Activated CD4-positive, alpha-beta memory T cell treated with anti-CD3 and anti-CD28 coated beads for 36 hours (primary cell): ENCODE measurements at regions not wholly inside any gene's neighbourhood (a gene's known extent, or its start where the extent isn't known, plus 50 kb on each side); places are given as distances from the start of the nearest gene placed in this dataset.

Experiments used
- CTCF ChIA-PET: fragments of 350-600 bp; sonication (Branson Sonifier 250); formaldehyde crosslinking; loops from one replicate; lab custom pipeline; 2021; ENCODE audit warnings: antibody characterized with exemption, inconsistent platforms; lab: Charles Lee
- POLR2A ChIA-PET: fragments of 350-600 bp; sonication (Branson Sonifier 250); formaldehyde crosslinking; loops from one replicate; lab custom pipeline; 2021; ENCODE audit warnings: antibody characterized with exemption; lab: Charles Lee
- DNase-seq: peaks from one replicate; pipeline ENCODE4 v3.0.0-alpha.2; 2020
- H3K27ac Mint-ChIP-seq: one replicate; pipeline ENCODE4 v1.8.0; 2021; ENCODE audit warnings: mixed read lengths
- H3K27me3 Mint-ChIP-seq: one replicate; pipeline ENCODE4 v1.8.0; 2021; ENCODE audit warnings: mixed read lengths
- H3K36me3 Mint-ChIP-seq: one replicate; pipeline ENCODE4 v1.8.0; 2021; ENCODE audit warnings: mixed read lengths
- H3K4me1 Mint-ChIP-seq: one replicate; pipeline ENCODE4 v1.8.0; 2021; ENCODE audit warnings: low read depth, mixed read lengths
- H3K4me3 Mint-ChIP-seq: one replicate; pipeline ENCODE4 v1.8.0; 2021; ENCODE audit warnings: mild to moderate bottlenecking, mixed read lengths
- H3K9me3 Mint-ChIP-seq: one replicate; pipeline ENCODE4 v1.8.0; 2021; ENCODE audit warnings: mixed read lengths
- intact Hi-C: fragments of 100-400 bp; cut with micrococcal nuclease; formaldehyde crosslinking; loops from one replicate; pipeline ENCODE4 v1.15.1; 2023

DNA sequence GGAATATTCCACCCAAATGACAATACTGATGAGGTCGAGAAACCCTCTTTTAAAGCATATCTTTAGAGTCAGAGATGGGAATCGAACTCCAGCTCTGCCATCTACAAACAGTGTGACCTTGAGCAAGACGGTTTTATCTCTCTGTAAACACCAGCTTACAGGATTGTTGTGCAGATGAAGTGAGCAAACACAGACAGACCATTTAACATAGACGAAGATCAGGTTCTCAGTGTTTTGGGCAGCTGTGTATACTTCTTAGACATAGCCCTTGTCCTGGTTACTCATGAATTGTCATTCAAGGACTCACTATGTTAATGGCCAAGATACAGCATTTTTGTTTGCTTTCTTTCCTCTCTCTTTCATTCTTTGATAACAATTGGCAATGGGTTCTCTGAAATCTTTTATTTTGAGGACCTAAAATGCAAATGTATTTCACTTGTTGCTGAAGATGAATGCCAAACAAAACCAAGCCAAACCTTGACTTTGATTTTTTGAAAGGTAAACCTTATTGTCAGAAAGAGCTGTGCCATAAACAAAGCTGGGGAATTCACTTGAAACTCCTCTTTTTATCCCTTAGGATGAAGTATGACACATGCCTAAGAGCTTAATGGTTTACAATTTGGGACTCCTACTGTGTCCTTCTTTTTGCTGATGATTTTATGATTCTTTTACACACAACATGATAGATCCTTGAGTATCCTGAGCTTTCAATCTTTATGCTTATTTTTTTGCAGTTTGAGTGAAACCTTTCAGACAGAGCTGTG lies 250.0 kb upstream of the PDZRN3 start:
- intact Hi-C loops: no loop called here
- POLR2A ChIA-PET: no interaction called here
- peaks cover 10% of the 10 kb centered on the region for H3K9me3 Mint-ChIP-seq

DNA sequence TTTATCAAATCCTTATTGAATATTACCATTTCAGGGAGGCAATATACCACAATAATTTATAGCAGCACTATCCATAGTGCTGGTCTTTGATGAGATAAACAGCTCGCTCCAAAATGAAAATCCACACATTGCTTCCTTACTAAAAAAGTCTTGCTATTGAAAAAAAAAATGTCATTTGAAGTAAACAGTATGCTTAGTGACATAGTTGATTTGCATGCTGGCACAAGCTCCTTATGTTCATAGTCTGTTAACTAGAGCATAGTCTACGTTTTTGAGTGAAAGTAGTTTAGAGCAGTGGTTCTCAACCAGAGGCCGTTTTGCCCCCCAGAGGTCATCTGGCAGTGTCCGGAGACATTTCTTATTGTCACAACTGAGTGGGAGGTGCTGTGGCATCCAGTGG lies 249.4 kb upstream of the PDZRN3 start:
- Mint-ChIP-seq H3K36me3 (no peaks in the 10 kb centered on the region), H3K4me3 (no peak overlapping the region), H3K4me1 (no peaks in the 10 kb centered on the region), H3K9me3 (peaks cover 11% of the 10 kb centered on the region), H3K27me3 (no peaks in the 10 kb centered on the region), H3K27ac (no peak overlapping the region)
- POLR2A ChIA-PET: no interaction called here
- DNase-seq: no peak
- intact Hi-C loops: no loop called here
- CTCF ChIA-PET: no interaction called here

More for the DNA sequence above, 250.0 kb upstream of the PDZRN3 start:
- CTCF ChIA-PET: no interaction called here
- H3K27me3 Mint-ChIP-seq: no peaks in the 10 kb centered on the region
- no peaks in the 10 kb centered on the region for H3K36me3 Mint-ChIP-seq
- H3K27ac Mint-ChIP-seq: no peak overlapping the region
- H3K4me3 Mint-ChIP-seq: no peak overlapping the region
- DNase-seq: no peak
- H3K4me1 Mint-ChIP-seq: no peaks in the 10 kb centered on the region

DNA sequence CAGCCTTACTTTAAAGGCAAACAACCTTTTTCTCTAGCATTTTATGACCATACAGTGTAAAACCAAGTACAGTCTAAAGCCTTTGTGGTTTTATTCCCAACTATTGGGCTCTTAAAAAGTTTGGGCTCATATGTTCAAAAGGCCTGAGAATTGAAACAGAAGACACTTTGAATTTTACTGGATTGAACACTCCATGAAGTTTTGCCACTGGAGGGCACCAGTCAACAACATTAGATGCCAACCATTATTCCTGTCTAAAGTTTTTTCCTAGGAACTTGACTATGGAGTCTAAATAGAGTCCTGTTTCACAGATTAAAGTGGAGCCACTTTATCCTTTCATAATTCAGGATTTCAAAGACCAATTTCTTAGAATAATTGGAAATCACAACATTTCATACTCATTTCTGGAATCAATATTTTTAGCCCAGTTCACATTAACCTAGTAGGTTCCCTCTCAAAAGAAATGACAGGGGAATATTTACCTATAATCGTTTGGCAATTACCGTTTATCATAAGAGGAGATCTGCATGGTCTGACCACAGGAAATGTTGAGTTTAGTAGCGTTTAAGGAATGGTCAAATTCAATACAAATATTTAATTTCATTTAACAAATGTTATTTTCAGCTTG lies 244.1 kb upstream of the PDZRN3 start:
- Mint-ChIP-seq H3K4me1 (no peaks in the 10 kb centered on the region), H3K9me3 (peaks cover 6% of the 10 kb centered on the region), H3K27me3 (no peaks in the 10 kb centered on the region), H3K27ac (no peak overlapping the region), H3K36me3 (no peaks in the 10 kb centered on the region), H3K4me3 (no peak overlapping the region)
- ChIA-PET POLR2A (no interaction called here), CTCF (no interaction called here)
- no peak for DNase-seq
- intact Hi-C loops: no loop called here

DNA sequence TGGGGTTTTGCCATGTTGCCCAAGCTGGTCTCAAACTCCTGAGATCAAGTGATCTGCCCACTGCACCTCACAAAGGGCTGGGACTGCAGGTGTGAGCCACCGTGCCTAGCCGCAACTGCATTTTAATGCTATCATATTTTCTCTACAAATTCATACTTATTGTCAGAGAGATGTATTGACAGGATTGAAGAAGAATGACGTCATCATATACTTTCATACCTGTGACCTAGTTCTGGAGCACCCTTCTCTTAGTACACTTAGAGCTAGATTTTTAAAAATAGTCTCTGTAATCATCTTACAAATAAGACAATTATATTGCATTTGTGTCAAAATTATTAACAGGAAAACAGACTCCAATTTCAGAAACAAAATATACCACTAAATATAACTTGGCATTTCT lies 242.8 kb upstream of the PDZRN3 start:
- Mint-ChIP-seq H3K27me3 (no peaks in the 10 kb centered on the region), H3K36me3 (no peaks in the 10 kb centered on the region), H3K4me3 (no peak overlapping the region), H3K27ac (no peak overlapping the region), H3K4me1 (no peaks in the 10 kb centered on the region), H3K9me3 (peaks cover 6% of the 10 kb centered on the region)
- intact Hi-C loops: no loop called here
- POLR2A ChIA-PET: no interaction called here
- CTCF ChIA-PET: no interaction called here
- no peak for DNase-seq

DNA sequence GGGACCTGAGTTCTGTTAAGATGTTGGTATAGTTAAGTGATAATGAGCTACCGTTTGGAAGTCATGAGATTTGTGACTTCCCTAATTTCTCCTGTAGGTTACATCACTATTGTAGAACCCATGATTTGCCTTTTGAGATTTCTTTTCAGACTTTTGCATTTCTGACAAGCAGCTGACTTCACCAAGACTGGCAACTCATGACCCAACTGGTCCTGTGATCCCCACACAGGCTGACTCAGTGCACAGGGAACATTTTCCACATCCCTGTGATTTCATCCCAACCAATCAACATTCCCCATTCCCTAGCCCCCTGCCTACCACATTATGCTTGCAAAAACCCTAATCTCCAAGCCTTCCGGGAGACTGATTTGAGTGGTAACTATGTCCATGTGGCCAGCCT lies 242.1 kb upstream of the PDZRN3 start:
- Mint-ChIP-seq H3K27me3 (no peaks in the 10 kb centered on the region), H3K27ac (no peak overlapping the region), H3K4me1 (no peaks in the 10 kb centered on the region), H3K36me3 (no peaks in the 10 kb centered on the region), H3K4me3 (no peak overlapping the region), H3K9me3 (peaks cover 4% of the 10 kb centered on the region)
- intact Hi-C loops: no loop called here
- ChIA-PET POLR2A (no interaction called here), CTCF (no interaction called here)
- DNase-seq: no peak

DNA sequence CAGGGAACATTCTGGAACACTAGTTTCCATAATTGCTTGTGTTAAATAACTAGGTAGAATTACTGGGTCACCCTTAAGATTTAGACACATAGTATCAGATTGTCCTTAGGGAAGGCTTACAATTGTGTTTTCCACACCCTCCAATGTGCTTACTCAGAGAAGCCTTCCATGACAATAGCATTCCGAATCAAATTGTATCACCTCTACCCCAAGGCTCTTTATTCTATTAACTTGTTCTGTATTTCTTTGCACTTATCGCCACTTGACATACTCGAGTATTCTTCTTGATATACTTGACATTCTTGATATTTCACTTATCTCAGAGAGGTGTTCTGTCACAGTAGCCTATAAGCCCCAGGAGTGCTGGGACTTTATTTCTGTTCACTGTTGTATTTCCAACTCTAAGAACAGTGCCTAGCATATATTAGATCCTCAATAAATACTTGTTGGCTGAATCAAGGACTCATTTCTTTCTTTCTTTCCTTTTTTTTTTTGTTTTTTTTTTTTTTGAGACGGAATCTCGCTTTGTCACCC lies 238.9 kb upstream of the PDZRN3 start:
- intact Hi-C loops: no loop called here
- DNase-seq: no peak
- H3K9me3 Mint-ChIP-seq: peaks cover 5% of the 10 kb centered on the region
- CTCF ChIA-PET: no interaction called here
- H3K4me1 Mint-ChIP-seq: no peaks in the 10 kb centered on the region
- no peak overlapping the region for H3K4me3 Mint-ChIP-seq
- H3K27ac Mint-ChIP-seq: no peak overlapping the region
- H3K36me3 Mint-ChIP-seq: no peaks in the 10 kb centered on the region
- POLR2A ChIA-PET: no interaction called here
- no peaks in the 10 kb centered on the region for H3K27me3 Mint-ChIP-seq

DNA sequence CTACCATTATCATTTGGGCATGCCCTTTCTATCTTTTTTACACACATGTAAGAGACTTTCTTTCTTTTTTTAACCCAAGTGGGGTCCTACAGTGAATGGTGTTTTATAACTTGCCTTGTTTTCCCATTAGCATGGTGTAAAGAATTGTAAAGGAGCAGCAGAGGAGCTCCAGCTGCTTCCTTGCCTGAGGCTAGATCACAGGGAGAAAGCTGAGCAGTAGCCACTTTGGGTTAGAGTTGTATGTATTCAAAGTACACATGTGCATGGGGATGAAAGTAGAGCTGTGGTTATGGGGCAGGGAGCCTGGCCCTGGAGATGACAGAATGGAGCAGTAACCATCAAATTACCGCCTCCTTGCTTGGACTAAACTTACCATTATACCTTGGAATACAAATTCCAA lies 231.1 kb upstream of the PDZRN3 start:
- ChIA-PET CTCF (no interaction called here), POLR2A (no interaction called here)
- Mint-ChIP-seq H3K27me3 (no peaks in the 10 kb centered on the region), H3K4me3 (no peak overlapping the region), H3K27ac (no peak overlapping the region), H3K36me3 (no peaks in the 10 kb centered on the region), H3K9me3 (no peaks in the 10 kb centered on the region), H3K4me1 (no peaks in the 10 kb centered on the region)
- no peak for DNase-seq
- intact Hi-C loops: no loop called here

DNA sequence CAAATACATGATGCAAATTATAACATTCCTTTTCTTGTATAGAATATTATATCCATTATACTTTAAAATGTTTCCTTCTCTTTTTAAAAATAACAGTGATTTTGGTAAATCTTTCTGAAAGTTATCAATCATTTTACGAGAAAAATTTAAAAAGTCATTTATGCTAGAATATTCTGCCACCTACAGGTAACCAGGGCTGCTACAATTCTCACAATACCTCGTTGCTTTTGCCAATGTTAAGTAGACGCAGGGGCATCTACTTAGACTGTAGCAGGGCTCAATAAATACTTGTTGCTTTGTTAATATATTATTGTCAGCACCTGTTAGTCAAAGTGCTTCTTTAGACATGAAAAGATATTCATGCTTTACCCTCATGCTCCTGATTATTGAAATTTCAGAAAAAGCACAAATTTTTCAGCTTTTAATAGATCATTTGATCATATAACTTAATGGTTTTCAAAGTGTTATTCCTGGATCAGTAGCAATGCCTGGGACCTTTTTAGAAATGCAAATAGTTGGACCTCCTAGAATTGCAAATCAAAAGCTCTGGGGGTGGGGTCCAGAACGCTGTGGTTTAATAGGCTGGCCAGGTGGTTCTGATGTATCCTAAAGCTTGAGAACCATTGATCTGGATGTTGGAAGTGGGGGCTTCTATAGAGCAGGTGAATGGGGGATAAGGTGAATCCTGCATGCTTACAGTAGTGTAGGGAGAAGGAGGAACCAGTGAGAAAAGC lies 223.6 kb upstream of the PDZRN3 start:
- Mint-ChIP-seq H3K36me3 (no peaks in the 10 kb centered on the region), H3K4me3 (no peak overlapping the region), H3K27ac (no peak overlapping the region), H3K4me1 (no peaks in the 10 kb centered on the region), H3K27me3 (no peaks in the 10 kb centered on the region), H3K9me3 (peaks cover 10% of the 10 kb centered on the region)
- ChIA-PET POLR2A (no interaction called here), CTCF (interaction anchor here (0.6 kb wide), 1 partner anchor 1279 kb away, joined by 4 read pairs; no protein-coding TSS in a partner anchor)
- no peak for DNase-seq
- intact Hi-C loops: no loop called here

DNA sequence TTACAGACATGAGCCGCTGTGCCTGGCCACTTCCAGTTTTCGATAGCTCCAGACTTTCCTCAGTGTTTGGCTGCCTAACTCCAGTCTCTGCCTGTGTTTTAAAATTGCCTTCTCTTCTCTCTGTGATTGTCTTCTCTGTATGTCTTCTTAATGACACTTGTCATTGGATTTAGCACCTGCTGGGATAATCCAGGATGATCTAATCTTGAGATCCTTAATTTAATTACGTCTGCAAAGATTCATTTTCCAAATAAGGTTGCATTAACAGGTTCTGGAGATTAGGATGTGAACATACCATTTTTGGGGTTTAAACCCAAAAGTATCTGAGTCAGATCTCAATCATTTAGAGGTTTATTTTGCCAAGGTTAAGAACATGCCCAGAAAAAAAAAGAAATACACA lies 222.2 kb upstream of the PDZRN3 start:
- H3K27ac Mint-ChIP-seq: no peak overlapping the region

DNA sequence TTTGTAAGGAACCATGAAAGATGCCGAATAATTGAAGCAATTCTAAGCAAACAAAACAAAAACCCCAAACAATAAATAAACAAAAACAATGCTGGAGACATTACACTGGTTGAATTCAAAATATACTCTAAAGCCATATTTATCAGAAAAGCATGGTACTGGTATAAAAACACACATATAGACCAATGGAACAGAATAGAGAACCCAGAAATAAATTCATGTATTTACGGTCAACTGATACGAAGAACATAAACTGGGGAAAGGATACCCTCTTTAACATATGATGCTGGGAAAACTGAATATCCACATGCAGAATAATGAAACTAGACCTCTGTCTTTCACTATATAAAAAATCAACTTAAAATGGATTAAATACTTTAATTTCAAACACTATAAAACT lies 214.3 kb upstream of the PDZRN3 start:
- Mint-ChIP-seq H3K27me3 (no peaks in the 10 kb centered on the region), H3K27ac (no peak overlapping the region), H3K36me3 (no peaks in the 10 kb centered on the region), H3K4me3 (no peak overlapping the region), H3K4me1 (no peaks in the 10 kb centered on the region), H3K9me3 (peaks cover 28% of the 10 kb centered on the region)
- intact Hi-C loops: no loop called here
- no peak for DNase-seq
- ChIA-PET CTCF (no interaction called here), POLR2A (no interaction called here)

More for the DNA sequence above, 222.2 kb upstream of the PDZRN3 start:
- DNase-seq: no peak
- Mint-ChIP-seq H3K4me1 (no peaks in the 10 kb centered on the region), H3K27me3 (no peaks in the 10 kb centered on the region), H3K9me3 (peaks cover 10% of the 10 kb centered on the region), H3K36me3 (no peaks in the 10 kb centered on the region), H3K4me3 (no peak overlapping the region)
- intact Hi-C loops: no loop called here
- POLR2A ChIA-PET: no interaction called here
- CTCF ChIA-PET: no interaction called here

DNA sequence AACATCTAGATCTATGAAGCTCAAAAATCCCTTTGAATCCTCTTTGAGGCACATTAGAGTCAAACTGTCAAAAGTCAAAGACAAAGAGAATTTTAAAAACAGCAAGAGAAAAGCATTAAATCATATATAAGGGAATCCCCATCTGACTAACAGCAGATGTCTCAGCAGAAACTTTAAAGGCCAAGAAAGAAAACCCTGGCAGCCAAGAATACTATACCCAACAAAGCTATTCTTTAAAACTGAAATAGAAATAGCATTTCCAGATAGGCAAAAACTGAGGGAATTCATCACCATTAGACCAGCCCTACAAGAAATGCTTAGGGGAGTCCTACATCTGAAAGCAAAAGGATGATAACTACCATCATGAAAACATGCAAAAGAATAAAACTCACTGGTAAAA lies 211.2 kb upstream of the PDZRN3 start:
- Mint-ChIP-seq H3K27ac (no peak overlapping the region), H3K9me3 (peaks cover 27% of the 10 kb centered on the region), H3K36me3 (no peaks in the 10 kb centered on the region), H3K4me3 (no peak overlapping the region), H3K4me1 (no peaks in the 10 kb centered on the region), H3K27me3 (no peaks in the 10 kb centered on the region)
- CTCF ChIA-PET: no interaction called here
- DNase-seq: no peak
- POLR2A ChIA-PET: no interaction called here
- intact Hi-C loops: no loop called here

DNA sequence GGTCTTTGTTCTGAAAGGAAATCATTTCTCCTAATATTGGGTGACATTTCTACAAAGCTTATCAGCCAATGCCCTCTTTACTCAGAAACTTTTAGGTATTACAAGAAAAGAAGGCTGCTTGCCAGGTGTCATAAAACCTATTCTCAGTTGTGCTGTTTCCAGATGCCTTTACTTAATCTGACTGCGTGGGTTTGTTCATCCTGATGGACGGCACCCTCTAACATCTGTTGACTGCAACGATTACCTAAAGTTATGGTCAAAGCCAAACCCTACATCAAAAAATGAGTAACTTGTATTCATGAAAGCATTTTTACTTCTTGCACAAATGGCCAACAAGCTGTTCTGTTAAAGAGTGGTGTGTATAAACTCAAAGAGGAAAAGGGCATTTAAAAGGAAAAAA lies 207.7 kb upstream of the PDZRN3 start:
- H3K27me3 Mint-ChIP-seq: no peaks in the 10 kb centered on the region
- H3K9me3 Mint-ChIP-seq: peaks cover 14% of the 10 kb centered on the region
- no peaks in the 10 kb centered on the region for H3K36me3 Mint-ChIP-seq
- no peak overlapping the region for H3K4me3 Mint-ChIP-seq
- no peak overlapping the region for H3K27ac Mint-ChIP-seq
- H3K4me1 Mint-ChIP-seq: no peaks in the 10 kb centered on the region
- ChIA-PET POLR2A (no interaction called here), CTCF (no interaction called here)
- intact Hi-C loops: no loop called here
- no peak for DNase-seq
